IMR-90 (cell line): ENCODE measurements at regions not wholly inside any gene's neighbourhood (a gene's known extent, or its start where the extent isn't known, plus 50 kb on each side); places are given as distances from the start of the nearest gene placed in this dataset.

Experiments
- ATAC-seq: fragments of 200-7000 bp; cut with Tn5 transposase; 2 replicates; pipeline ENCODE4 v1.9.1; 2020; ENCODE audit warnings: low read depth, mild to moderate bottlenecking, moderate library complexity
- BruUV-seq: library from RNA; stranded (reverse); fragments of 400-500 nt; replicated peaks from 2 replicates; lab custom pipeline; 2021; lab: Mats Ljungman, UMichigan
- CTCF ChIA-PET: fragments of 300-600 bp; formaldehyde crosslinking; extraction: SDS; loops from one replicate; lab custom pipeline; 2021; ENCODE audit warnings: antibody characterized with exemption; lab: Yijun Ruan, JAX
- POLR2A ChIA-PET: fragments of 300-600 bp; sonication (Branson Sonifier 250); formaldehyde crosslinking; loops from one replicate; lab custom pipeline; 2022; ENCODE audit warnings: antibody characterized with exemption; ENCODE audit not compliant: unreplicated experiment; lab: Charles Lee
- DNase-seq: peaks from one replicate; pipeline ENCODE4 v3.0.0; 2013
- H2AFZ ChIP-seq: replicated peaks from 2 replicates; pipeline ENCODE3; 2013; ENCODE audit warnings: low read length, mild to moderate bottlenecking; ENCODE audit not compliant: poor library complexity
- H2AK5ac ChIP-seq: 2 replicates; pipeline ENCODE4 v1.6.1; 2013; ENCODE audit warnings: low read depth, low read length, inconsistent platforms
- H2AK9ac ChIP-seq: replicated peaks from 2 replicates; pipeline ENCODE3; 2013; ENCODE audit warnings: mild to moderate bottlenecking, low read depth, low read length, moderate library complexity; ENCODE audit not compliant: poor library complexity
- H2BK120ac ChIP-seq: 2 replicates; pipeline ENCODE4 v1.6.1; 2013; ENCODE audit warnings: low read depth, low read length, inconsistent platforms
- H2BK15ac ChIP-seq: 3 replicates; pipeline ENCODE4 v1.6.1; 2013; ENCODE audit warnings: low read depth, low read length, inconsistent platforms
- H2BK20ac ChIP-seq: 2 replicates; pipeline ENCODE4 v1.6.1; 2013; ENCODE audit warnings: low read depth, mild to moderate bottlenecking, inconsistent platforms, low read length, moderate library complexity
- H2BK5ac ChIP-seq: 2 replicates; pipeline ENCODE4 v1.6.1; 2013; ENCODE audit warnings: mild to moderate bottlenecking, low read depth, low read length, inconsistent platforms; ENCODE audit not compliant: poor library complexity, severe bottlenecking
- H3K14ac ChIP-seq: replicated peaks from 2 replicates; pipeline ENCODE4 v1.6.1; 2013; ENCODE audit warnings: low read depth, low read length, inconsistent platforms
- H3K18ac ChIP-seq: 2 replicates; pipeline ENCODE4 v1.6.1; 2013; ENCODE audit warnings: low read depth, low read length, control low read depth
- H3K23ac ChIP-seq: 2 replicates; pipeline ENCODE4 v1.6.1; 2013; ENCODE audit warnings: low read depth, low read length, inconsistent platforms
- H3K27ac ChIP-seq: 2 replicates; pipeline ENCODE4 v1.5.1; 2013; ENCODE audit warnings: mild to moderate bottlenecking, control low read depth, low read length; ENCODE audit not compliant: insufficient read depth
- H3K27me3 ChIP-seq: 2 replicates; pipeline ENCODE4 v1.6.1; 2013; ENCODE audit warnings: low read length; ENCODE audit not compliant: control insufficient read depth, insufficient read depth
- H3K36me3 ChIP-seq: 2 replicates; pipeline ENCODE4 v1.6.1; 2013; ENCODE audit warnings: low read length, mixed read lengths; ENCODE audit not compliant: control insufficient read depth, insufficient read depth
- H3K4ac ChIP-seq: 2 replicates; pipeline ENCODE4 v1.6.1; 2013; ENCODE audit warnings: low read depth, low read length, inconsistent platforms
- H3K4me1 ChIP-seq: 2 replicates; pipeline ENCODE4 v1.6.1; 2013; ENCODE audit warnings: low read length, mixed read lengths; ENCODE audit not compliant: control insufficient read depth, insufficient read depth
- H3K4me2 ChIP-seq: 2 replicates; pipeline ENCODE4 v1.6.1; 2013; ENCODE audit warnings: low read depth, mild to moderate bottlenecking, control low read depth, low read length, moderate library complexity
- H3K4me3 ChIP-seq: 2 replicates; pipeline ENCODE4 v1.5.1; 2013; ENCODE audit warnings: low read depth, mild to moderate bottlenecking, control low read depth, low read length, moderate library complexity; ENCODE audit not compliant: insufficient read depth
- H3K56ac ChIP-seq: 2 replicates; pipeline ENCODE4 v1.6.1; 2013; ENCODE audit warnings: low read length, inconsistent platforms; ENCODE audit not compliant: insufficient read depth; ENCODE audit errors: extremely low read depth
- H3K79me1 ChIP-seq, 2 experiments: 2 replicates each; pipeline ENCODE4 v1.6.1; 2013; ENCODE audit warnings: low read length in 2 of 2, inconsistent platforms in 1 of 2, low read depth in 1 of 2
- H3K9ac ChIP-seq: 2 replicates; pipeline ENCODE4 v1.6.1; 2013; ENCODE audit warnings: low read depth, low read length, control low read depth
- H3K9me1 ChIP-seq: 2 replicates; pipeline ENCODE4 v1.6.1; 2013; ENCODE audit warnings: low read length, inconsistent platforms; ENCODE audit not compliant: insufficient read depth
- H3K9me3 ChIP-seq: 2 replicates; pipeline ENCODE4 v1.6.1; 2013; ENCODE audit warnings: low read length; ENCODE audit not compliant: control insufficient read depth, insufficient read depth
- H4K20me1 ChIP-seq: 2 replicates; pipeline ENCODE4 v1.6.1; 2013; ENCODE audit warnings: low read length, inconsistent platforms; ENCODE audit not compliant: insufficient read depth
- H4K5ac ChIP-seq: 2 replicates; pipeline ENCODE4 v1.6.1; 2013; ENCODE audit warnings: mild to moderate bottlenecking, low read depth, low read length, control low read depth
- H4K8ac ChIP-seq, 2 experiments: 2 replicates each; pipeline ENCODE4 v1.6.1; 2013; ENCODE audit warnings: low read depth in 2 of 2, low read length in 2 of 2, control low read depth in 1 of 2, inconsistent platforms in 1 of 2
- H4K91ac ChIP-seq: 2 replicates; pipeline ENCODE4 v1.6.1; 2013; ENCODE audit warnings: low read depth, low read length, inconsistent platforms; ENCODE audit not compliant: insufficient read depth
- CHD1 ChIP-seq: IDR thresholded peaks from 2 replicates; pipeline ENCODE4 v1.6.1; 2012; ENCODE audit warnings: low read depth, low read length, improper control_type of control experiment
- RAD21 ChIP-seq: IDR thresholded peaks from 2 replicates; pipeline ENCODE4 v1.6.1; 2012; ENCODE audit warnings: low read length, improper control_type of control experiment
- WGBS, 2 experiments: methylation state at CpG; one replicate each; pipeline versions ENCODE4 v1.1.5 to v1.1.7; 2013; ENCODE audit warnings: missing lambda C conversion rate in 2 of 2; ENCODE audit not compliant: insufficient read length in 1 of 2; ENCODE audit errors: extremely low coverage in 2 of 2; 5-methylcytosine and 5-hydroxymethylcytosine counted together
- dilution Hi-C: fragments of 300-500 bp; cut with HindIII; formaldehyde crosslinking; loops from one replicate; pipeline ENCODE4 v1.14.3; 2018; ENCODE audit warnings: low sequenced_read_pairs; ENCODE audit not compliant: unreplicated experiment
- in situ Hi-C: fragments of 300-500 bp; cut with MboI; formaldehyde crosslinking; loops from 3 replicates; pipeline ENCODE4 v1.14.3; 2019; ENCODE audit warnings: low sequenced_read_pairs, inconsistent platforms, mixed read lengths
- intact Hi-C: fragments of 100-400 bp; cut with micrococcal nuclease; formaldehyde crosslinking; loops from 2 replicates; pipeline ENCODE4 v1.10.0; 2022
- TF ChIP-seq, protein P1 (sequence below): fragments of 150-350 bp; IDR thresholded peaks from 2 replicates; pipeline ENCODE4 v1.6.1; 2017; ENCODE audit warnings: mild to moderate bottlenecking, antibody characterized with exemption, low read length, low read depth

- Histone ChIP-seq H3K4me2 (no peak overlapping the region), H3K4me1 (peaks cover 8% of the 10 kb centered on the region), H3K4me3 (no peak overlapping the region), H3K18ac (peak overlapping the region; percentile 48; the same call in 1 of the 2 replicates), H2AK5ac (peak overlapping the region; percentile 27; the same call in 1 of the 2 replicates), H3K4ac (peak overlapping the region; percentile 72), H3K36me3 (no peaks in the 10 kb centered on the region), H3K9ac (no peak overlapping the region), H3K9me1 (peaks cover 5% of the 10 kb centered on the region; the same call in 1 of the 2 replicates), H2AFZ (no peak overlapping the region), H4K8ac (peak overlapping the region in 1 of 2 experiments; percentile 58; a peak in 1 of 4 replicates), H2BK5ac (no peak overlapping the region), H2AK9ac (no peak overlapping the region), H3K27me3 (no peaks in the 10 kb centered on the region), H4K5ac (no peak overlapping the region), H2BK15ac (peak overlapping the region; percentile 83; the same call in 2 of the 3 replicates), H3K56ac (no peak overlapping the region), H4K20me1 (no peaks in the 10 kb centered on the region), H3K9me3 (no peaks in the 10 kb centered on the region), H3K79me1 (no peaks in the 10 kb centered on the region), H3K14ac (no peak overlapping the region; the same call in 1 of the 2 replicates), H2BK120ac (peak overlapping the region; percentile 26; the same call in 1 of the 2 replicates), H3K27ac (no peak overlapping the region), H2BK20ac (peak overlapping the region; percentile 77; the same call in 1 of the 2 replicates), H3K23ac (no peak overlapping the region), H4K91ac (no peak overlapping the region)
- no CpG with 5 or more reads among the region's 1 CpG for WGBS, 2 experiments
- TF ChIP-seq RAD21: no peak
- TF ChIP-seq, protein P1, sequence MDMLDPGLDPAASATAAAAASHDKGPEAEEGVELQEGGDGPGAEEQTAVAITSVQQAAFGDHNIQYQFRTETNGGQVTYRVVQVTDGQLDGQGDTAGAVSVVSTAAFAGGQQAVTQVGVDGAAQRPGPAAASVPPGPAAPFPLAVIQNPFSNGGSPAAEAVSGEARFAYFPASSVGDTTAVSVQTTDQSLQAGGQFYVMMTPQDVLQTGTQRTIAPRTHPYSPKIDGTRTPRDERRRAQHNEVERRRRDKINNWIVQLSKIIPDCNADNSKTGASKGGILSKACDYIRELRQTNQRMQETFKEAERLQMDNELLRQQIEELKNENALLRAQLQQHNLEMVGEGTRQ: no peak
- TF ChIP-seq CHD1: no peak
- in situ Hi-C loops (no loop called here), dilution Hi-C loops (no loop called here), intact Hi-C loops (loop anchor here (5.0 to 10.0 kb wide), 4 partner anchors 297 to 567 kb away; no protein-coding TSS in a partner anchor)
- CTCF ChIA-PET: no interaction called here
- DNase-seq: no peak
- POLR2A ChIA-PET: no interaction called here
- ATAC-seq: no peak
- BruUV-seq: no TSS peak
Observed at GRCh38 chr7:33751443-33751842, 153.9 kb upstream of the BMPER start.
